GM12878 (cell line): ENCODE measurements at regions not wholly inside any gene's neighbourhood (a gene's known extent, or its start where the extent isn't known, plus 50 kb on each side); places are given as distances from the start of the nearest gene placed in this dataset.

ENCODE experiments used
- ATAC-seq: fragments of 200-7000 bp; cut with Tn5 transposase; 3 replicates; pipeline ENCODE4 v1.9.1; 2020; ENCODE audit warnings: mild to moderate bottlenecking, moderate library complexity
- BruUV-seq: library from RNA; stranded (reverse); fragments of 400-500 nt; replicated peaks from 2 replicates; lab custom pipeline; 2021; lab: Mats Ljungman, UMichigan
- CTCF ChIA-PET: fragments of 300-600 bp; sonication (Branson Sonifier 250); formaldehyde crosslinking; extraction: SDS; loops from one replicate; lab custom pipeline; 2021; ENCODE audit warnings: inconsistent platforms; lab: Yijun Ruan, JAX
- POLR2A ChIA-PET: fragments of 350-600 bp; formaldehyde crosslinking; extraction: SDS; loops from one replicate; lab custom pipeline; 2021; ENCODE audit warnings: inconsistent platforms; lab: Charles Lee
- RAD21 ChIA-PET: fragments of 300-600 bp; sonication (Branson Sonifier 250); formaldehyde crosslinking; loops from one replicate; lab custom pipeline; 2023; ENCODE audit warnings: antibody characterized with exemption; ENCODE audit not compliant: unreplicated experiment; lab: Charles Lee
- SMC1A ChIA-PET: fragments of 300-600 bp; sonication (Branson Sonifier 250); formaldehyde crosslinking; loops from one replicate; lab custom pipeline; 2023; ENCODE audit not compliant: unreplicated experiment, uncharacterized antibody; lab: Charles Lee
- DNase-seq: peaks from one replicate; pipeline ENCODE4 v3.0.0-alpha.2; 2011; ENCODE audit warnings: low read depth, low spot score
- FAIRE-seq: peaks from 3 replicates; lab custom pipeline; 2011; peaks lifted over from hg19 to GRCh38; lab: Jason Lieb, UNC
- H2AFZ ChIP-seq: 2 replicates; pipeline ENCODE4 v1.6.0; 2011; ENCODE audit warnings: low read depth, low read length, control low read depth; ENCODE audit not compliant: control insufficient read depth
- H3K27ac ChIP-seq: 2 replicates; pipeline ENCODE4 v1.5.1; 2011; ENCODE audit warnings: control low read depth; ENCODE audit not compliant: control insufficient read depth, insufficient read depth
- H3K27me3 ChIP-seq, 2 experiments: replicated peaks in 1 of 2; 2 replicates each; pipeline versions ENCODE4 v1.6.0 to v1.6.1; 2011; ENCODE audit warnings: low read length in 1 of 2; ENCODE audit not compliant: control insufficient read depth in 2 of 2, insufficient read depth in 2 of 2
- H3K36me3 ChIP-seq, 2 experiments: 2 replicates each; pipeline ENCODE4 v1.5.1; 2011; ENCODE audit warnings: low read length in 1 of 2; ENCODE audit not compliant: control insufficient read depth in 2 of 2, insufficient read depth in 2 of 2
- H3K4me1 ChIP-seq: 2 replicates; pipeline ENCODE4 v1.6.1; 2011; ENCODE audit warnings: mild to moderate bottlenecking, low read length, moderate library complexity, mixed read lengths; ENCODE audit not compliant: control insufficient read depth, insufficient read depth
- H3K4me2 ChIP-seq: 2 replicates; pipeline ENCODE4 v1.6.0; 2011; ENCODE audit warnings: control low read depth; ENCODE audit not compliant: control insufficient read depth, insufficient read depth
- H3K4me3 ChIP-seq: fragments of 200-600 bp; sonication (generic); 2 replicates; pipeline ENCODE4 v1.5.1; 2016
- H3K79me2 ChIP-seq: 2 replicates; pipeline ENCODE4 v1.6.0; 2011; ENCODE audit warnings: low read length; ENCODE audit not compliant: control insufficient read depth, insufficient read depth
- H3K9ac ChIP-seq: 2 replicates; pipeline ENCODE4 v1.8.0; 2011; ENCODE audit warnings: low read length, control low read depth, mixed read lengths; ENCODE audit not compliant: control insufficient read depth, insufficient read depth
- H3K9me3 ChIP-seq: replicated peaks from 3 replicates; pipeline ENCODE4 v1.5.1; 2011; ENCODE audit warnings: mild to moderate bottlenecking, low read length; ENCODE audit not compliant: control insufficient read depth, insufficient read depth
- H4K20me1 ChIP-seq: 2 replicates; pipeline ENCODE4 v1.6.0; 2011; ENCODE audit not compliant: control insufficient read depth, insufficient read depth
- ATF3 ChIP-seq: IDR thresholded peaks from 2 replicates; pipeline ENCODE4 v1.6.1; 2011; ENCODE audit warnings: low read depth, mild to moderate bottlenecking, low read length, moderate library complexity, borderline replicate concordance; ENCODE audit errors: extremely low read depth
- BACH1 ChIP-seq: fragments of 450-650 bp; IDR thresholded peaks from 2 replicates; pipeline ENCODE4 v1.6.1; 2017; ENCODE audit warnings: mild to moderate bottlenecking, borderline replicate concordance
- BCLAF1 ChIP-seq: fragments of 450-650 bp; IDR thresholded peaks from 2 replicates; pipeline ENCODE4 v1.6.1; 2017; ENCODE audit warnings: antibody characterized with exemption, mild to moderate bottlenecking, moderate library complexity
- EED ChIP-seq: sonication (generic); IDR thresholded peaks from 2 replicates; pipeline ENCODE4 v1.6.1; 2016; ENCODE audit warnings: antibody characterized with exemption, low read depth
- ESRRA ChIP-seq: IDR thresholded peaks from 2 replicates; pipeline ENCODE4 v1.6.1; 2012; ENCODE audit warnings: mild to moderate bottlenecking, low read length, improper control_type of control experiment
- HDAC6 ChIP-seq: fragments of 200-600 bp; sonication (generic); IDR thresholded peaks from one replicate; pipeline ENCODE4 v1.8.0; 2017; ENCODE audit warnings: antibody characterized with exemption; ENCODE audit not compliant: unreplicated experiment
- JUNB ChIP-seq: IDR thresholded peaks from 2 replicates; pipeline ENCODE4 v1.6.1; 2016; ENCODE audit warnings: antibody characterized with exemption, mild to moderate bottlenecking
- MEF2A ChIP-seq: IDR thresholded peaks from 2 replicates; pipeline ENCODE4 v1.6.1; 2011; ENCODE audit warnings: low read depth, mild to moderate bottlenecking, low read length, moderate library complexity; ENCODE audit not compliant: insufficient read depth
- PML ChIP-seq: IDR thresholded peaks from 2 replicates; pipeline ENCODE4 v1.6.1; 2012; ENCODE audit warnings: low read length, inconsistent platforms
- RB1 ChIP-seq: fragments of 450-650 bp; formaldehyde crosslinking; IDR thresholded peaks from 2 replicates; pipeline ENCODE4 v1.6.1; 2017; ENCODE audit warnings: mild to moderate bottlenecking, borderline replicate concordance
- RCOR1 ChIP-seq: conservative IDR thresholded peaks from 2 replicates; pipeline ENCODE4 v1.6.1; 2012; ENCODE audit warnings: low read depth, low read length, improper control_type of control experiment
- SMARCA5 ChIP-seq: fragments of 450-650 bp; IDR thresholded peaks from 2 replicates; pipeline ENCODE4 v1.6.1; 2017; ENCODE audit warnings: mild to moderate bottlenecking
- ZBTB11 ChIP-seq: fragments of 450-650 bp; formaldehyde crosslinking; IDR thresholded peaks from 2 replicates; pipeline ENCODE4 v1.5.0; 2022; ENCODE audit warnings: mild to moderate bottlenecking, missing genetic modification characterization
- ZNF207 ChIP-seq: fragments of 450-650 bp; IDR thresholded peaks from 2 replicates; pipeline ENCODE4 v1.6.1; 2014; ENCODE audit warnings: antibody characterized with exemption, mild to moderate bottlenecking, borderline replicate concordance
- WGBS: methylation state at CpG from one replicate; pipeline ENCODE4 v1.1.6; 2016; ENCODE audit warnings: low lambda C conversion rate; ENCODE audit not compliant: insufficient replicate concordance, insufficient coverage; ENCODE audit errors: missing lambda C conversion rate; 5-methylcytosine and 5-hydroxymethylcytosine counted together
- in situ Hi-C: fragments of 300-500 bp; cut with MboI; formaldehyde crosslinking; loops from 9 replicates; pipeline ENCODE4 v1.14.3; 2018; ENCODE audit warnings: mixed read lengths
- intact Hi-C: fragments of 100-400 bp; cut with micrococcal nuclease; formaldehyde crosslinking; loops from one replicate; pipeline ENCODE4 v1.14.2; 2022; ENCODE audit not compliant: unreplicated experiment
- TF ChIP-seq, protein P1 (sequence below): fragments of 450-650 bp; IDR thresholded peaks from 2 replicates; pipeline ENCODE4 v1.6.1; 2018; ENCODE audit warnings: mild to moderate bottlenecking, low read depth, moderate library complexity; ENCODE audit not compliant: partially characterized antibody

- TF ChIP-seq ZBTB11, result no peak
Observed at GRCh38 chr3:178010306-178010705, 525.9 kb upstream of the KCNMB2 start (continued).

DNA sequence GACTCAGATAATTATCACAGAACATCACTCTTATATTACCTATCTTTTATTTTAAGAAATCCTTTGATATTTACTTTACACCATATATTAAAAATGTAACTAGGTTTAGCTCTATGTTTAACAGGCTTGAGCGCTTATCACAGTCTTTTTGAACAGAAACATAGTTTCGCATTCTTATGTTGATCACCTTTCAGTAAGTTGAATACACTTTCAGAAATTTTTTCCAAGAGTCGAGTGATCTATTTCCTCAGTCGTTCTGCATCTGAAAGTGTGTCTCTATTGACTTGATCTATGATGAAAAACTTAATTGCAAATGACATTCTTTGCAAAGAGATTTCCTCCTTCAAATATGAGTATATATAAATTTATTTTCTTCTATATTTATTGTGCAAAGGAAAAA is 516.6 kb upstream of the KCNMB2 start:
- Histone ChIP-seq H3K36me3 (no peaks in the 10 kb centered on the region), H3K4me3 (no peak overlapping the region), H3K9ac (no peak overlapping the region), H3K4me1 (no peaks in the 10 kb centered on the region), H3K79me2 (no peaks in the 10 kb centered on the region), H3K27ac (no peak overlapping the region), H3K4me2 (no peak overlapping the region), H2AFZ (no peak overlapping the region), H4K20me1 (no peaks in the 10 kb centered on the region), H3K9me3 (no peaks in the 10 kb centered on the region), H3K27me3 (no peaks in the 10 kb centered on the region)
- CTCF ChIA-PET, result no interaction called here
- no peak for DNase-seq
- in situ Hi-C loops (no loop called here), intact Hi-C loops (no loop called here)
- no peak for ATAC-seq
- SMC1A ChIA-PET, result interaction anchor here (0.9 kb wide), 1 partner anchor 36 kb away, joined by 3 read pairs; no protein-coding TSS in a partner anchor
- POLR2A ChIA-PET, result no interaction called here
- 58% methylated on average over 4 of the region's 4 CpGs for WGBS
- BruUV-seq, result no TSS peak
- RAD21 ChIA-PET, result no interaction called here
- no peak for FAIRE-seq
- TF ChIP-seq HDAC6 (no peak), ESRRA (no peak), SMARCA5 (no peak), EED (no peak), ATF3 (no peak), PML (no peak), BACH1 (no peak), BCLAF1 (no peak), RB1 (no peak), RCOR1 (no peak), MEF2A (no peak), JUNB (no peak), ZNF207 (no peak)
- TF ChIP-seq, protein P1, sequence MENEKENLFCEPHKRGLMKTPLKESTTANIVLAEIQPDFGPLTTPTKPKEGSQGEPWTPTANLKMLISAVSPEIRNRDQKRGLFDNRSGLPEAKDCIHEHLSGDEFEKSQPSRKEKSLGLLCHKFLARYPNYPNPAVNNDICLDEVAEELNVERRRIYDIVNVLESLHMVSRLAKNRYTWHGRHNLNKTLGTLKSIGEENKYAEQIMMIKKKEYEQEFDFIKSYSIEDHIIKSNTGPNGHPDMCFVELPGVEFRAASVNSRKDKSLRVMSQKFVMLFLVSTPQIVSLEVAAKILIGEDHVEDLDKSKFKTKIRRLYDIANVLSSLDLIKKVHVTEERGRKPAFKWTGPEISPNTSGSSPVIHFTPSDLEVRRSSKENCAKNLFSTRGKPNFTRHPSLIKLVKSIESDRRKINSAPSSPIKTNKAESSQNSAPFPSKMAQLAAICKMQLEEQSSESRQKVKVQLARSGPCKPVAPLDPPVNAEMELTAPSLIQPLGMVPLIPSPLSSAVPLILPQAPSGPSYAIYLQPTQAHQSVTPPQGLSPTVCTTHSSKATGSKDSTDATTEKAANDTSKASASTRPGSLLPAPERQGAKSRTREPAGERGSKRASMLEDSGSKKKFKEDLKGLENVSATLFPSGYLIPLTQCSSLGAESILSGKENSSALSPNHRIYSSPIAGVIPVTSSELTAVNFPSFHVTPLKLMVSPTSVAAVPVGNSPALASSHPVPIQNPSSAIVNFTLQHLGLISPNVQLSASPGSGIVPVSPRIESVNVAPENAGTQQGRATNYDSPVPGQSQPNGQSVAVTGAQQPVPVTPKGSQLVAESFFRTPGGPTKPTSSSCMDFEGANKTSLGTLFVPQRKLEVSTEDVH, result no peak
